ENCODE measurements at regions not wholly inside any gene's neighbourhood (a gene's known extent, or its start where the extent isn't known, plus 50 kb on each side); places are given as distances from the start of the nearest gene placed in this dataset.
"Not testable (repeated sequence)": the region's sequence is repeated elsewhere in the genome, so short reads cannot be mapped to it uniquely, and the experiment has no call there.

- DNase-seq (ENCODE audit: low read depth), result no peak
These were observed 513.6 kb downstream of the IRS2 start for GRCh38 chr13:109272595-109273325.

- DNase-seq (ENCODE audit: low read depth), result no peak
These were observed 514.5 kb downstream of the IRS2 start for GRCh38 chr13:109271555-109272541.

DNA sequence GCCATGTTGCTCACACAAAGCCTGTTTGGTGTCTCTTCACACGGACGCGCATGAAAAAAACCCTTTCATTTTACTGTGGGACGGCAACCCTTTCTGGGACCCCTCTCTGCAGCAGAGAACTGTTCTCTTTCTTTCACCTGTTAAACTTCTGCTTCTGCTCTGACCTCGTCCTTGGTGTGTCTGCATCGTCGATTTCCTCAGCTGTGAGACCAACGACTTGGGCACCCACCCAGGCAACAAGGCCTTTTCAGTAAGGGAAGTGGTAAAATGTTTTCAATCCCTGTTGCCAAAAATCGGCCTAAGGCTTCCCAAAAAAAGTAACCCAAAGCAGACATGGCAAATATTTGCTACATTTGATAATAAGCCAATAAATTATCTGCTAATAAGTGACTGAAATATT is 515.3 kb downstream of the IRS2 start:
- no peak for DNase-seq (ENCODE audit: low read depth)

DNA sequence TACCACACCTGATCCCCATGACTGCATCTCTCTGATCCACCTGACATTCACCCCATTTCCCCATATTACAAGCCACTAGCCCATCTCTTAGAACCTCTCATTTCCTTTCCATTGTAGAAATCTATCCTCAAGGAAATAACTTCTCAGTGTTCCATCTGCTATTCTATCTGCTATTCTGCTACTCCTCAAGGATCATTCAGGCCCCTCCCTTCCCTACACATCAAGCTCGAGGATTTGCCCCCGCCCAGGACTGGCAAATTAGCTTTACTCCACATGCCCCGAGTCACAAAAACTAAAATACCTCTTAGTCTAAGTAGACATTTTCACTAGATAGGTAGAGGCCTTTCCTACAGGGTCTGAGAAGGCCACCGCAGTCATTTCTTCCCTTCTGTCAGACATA is 517.0 kb downstream of the IRS2 start:
- not testable (repeated sequence) for DNase-seq (ENCODE audit: low read depth)

DNA sequence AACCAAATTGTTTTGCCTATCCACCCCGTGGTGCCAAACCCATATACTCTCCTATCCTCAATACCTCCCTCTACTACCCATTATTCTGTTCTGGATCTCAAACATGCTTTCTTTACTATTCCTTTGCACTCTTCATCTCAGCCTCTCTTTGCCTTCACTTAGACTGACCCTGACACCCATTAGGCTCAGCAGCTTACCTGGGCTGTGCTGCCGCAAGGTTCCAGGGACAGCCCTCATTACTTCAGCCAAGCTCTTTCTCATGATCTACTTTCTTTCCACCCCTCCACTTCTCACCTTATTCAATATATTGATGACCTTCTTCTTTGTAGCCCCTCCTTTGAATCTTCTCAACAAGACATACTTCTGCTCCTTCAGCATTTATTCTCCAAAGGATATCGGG is 517.9 kb downstream of the IRS2 start:
- DNase-seq (ENCODE audit: low read depth), result not testable (repeated sequence)

- not testable (repeated sequence) for DNase-seq (ENCODE audit: low read depth)
These were observed 519.0 kb downstream of the IRS2 start for GRCh38 chr13:109267400-109267799.

DNA sequence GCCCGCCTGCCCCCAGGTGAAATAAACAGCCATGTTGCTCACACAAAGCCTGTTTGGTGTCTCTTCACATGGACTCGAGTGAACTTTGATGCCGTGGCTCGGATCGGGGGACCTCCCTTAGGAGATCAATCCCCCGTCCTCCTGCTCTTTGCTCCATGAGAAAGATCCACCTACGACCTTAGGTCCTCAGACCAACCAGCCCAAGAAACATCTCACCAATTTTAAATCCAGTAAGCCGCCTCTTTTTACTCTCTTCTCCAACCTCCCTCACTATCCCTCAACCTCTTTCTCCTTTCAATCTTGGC is 521.0 kb downstream of the IRS2 start:
- not testable (repeated sequence) for DNase-seq (ENCODE audit: low read depth)

DNA sequence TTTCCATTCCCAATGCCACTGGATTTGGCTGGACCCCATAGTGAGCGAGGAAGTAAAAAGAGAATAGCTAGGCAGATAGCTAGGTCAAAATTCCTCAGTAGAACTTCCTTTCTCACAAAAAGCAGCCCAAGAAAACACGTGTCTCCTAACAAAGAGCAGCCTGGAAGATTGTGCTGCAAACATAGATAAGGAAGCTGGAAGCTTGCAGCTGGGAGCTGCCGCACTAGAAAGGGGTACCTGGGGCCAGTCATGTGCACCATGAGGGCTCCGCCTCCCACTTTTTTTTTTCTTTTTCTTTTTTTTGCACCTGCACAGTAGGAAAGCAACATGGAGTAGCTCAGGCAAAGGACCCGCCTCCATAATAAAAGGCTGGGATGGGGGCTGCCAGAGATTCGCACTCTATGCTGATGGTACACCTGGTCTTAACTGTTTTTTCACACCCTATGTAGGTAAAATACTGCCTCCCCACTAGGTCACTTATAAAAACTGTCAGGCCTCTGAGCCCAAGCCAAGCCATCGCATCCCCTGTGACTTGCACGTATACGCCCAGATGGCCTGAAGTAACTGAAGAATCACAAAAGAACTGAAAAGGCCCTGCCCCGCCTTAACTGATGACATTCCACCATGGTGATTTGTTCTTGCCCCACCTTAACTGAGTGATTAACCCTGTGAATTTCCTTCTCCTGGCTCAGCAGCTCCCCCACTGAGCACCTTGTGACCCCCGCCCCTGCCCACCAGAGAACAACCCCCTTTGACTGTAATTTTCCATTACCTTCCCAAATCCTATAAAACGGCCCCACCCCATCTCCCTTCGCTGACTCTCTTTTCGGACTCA is 521.6 kb downstream of the IRS2 start:
- DNase-seq (ENCODE audit: low read depth), result not testable (repeated sequence)

DNA sequence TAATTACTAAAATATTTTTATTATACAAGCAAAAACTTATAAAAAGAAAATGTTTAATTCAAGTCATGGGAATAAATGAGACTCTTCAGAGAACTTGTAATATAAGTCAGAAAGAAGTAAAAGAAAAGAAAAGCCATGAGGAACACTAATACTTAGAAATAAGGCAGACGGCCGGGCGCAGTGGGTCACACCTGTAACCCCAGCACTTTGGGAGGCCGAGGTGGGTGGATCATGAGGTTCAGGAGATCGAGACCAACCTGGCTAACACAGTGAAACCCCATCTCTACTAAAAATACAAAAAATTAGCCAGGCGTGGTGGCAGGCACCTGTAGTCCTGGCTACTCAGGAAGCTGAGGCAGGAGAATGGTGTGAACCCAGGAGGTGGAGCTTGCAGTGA is 528.6 kb downstream of the IRS2 start:
- not testable (repeated sequence) for DNase-seq (ENCODE audit: low read depth)
